GM18907 (cell line): ENCODE measurements at regions not wholly inside any gene's neighbourhood (a gene's known extent, or its start where the extent isn't known, plus 50 kb on each side); places are given as distances from the start of the nearest gene placed in this dataset.
"Not testable (repeated sequence)": the region's sequence is repeated elsewhere in the genome, so short reads cannot be mapped to it uniquely, and the experiment has no call there.

ENCODE experiments used
- ATAC-seq: cut with Tn5 transposase; IDR thresholded peaks from one replicate; pipeline ENCODE4 v1.9.1; 2021; ENCODE audit warnings: mild to moderate bottlenecking, moderate library complexity; ENCODE audit not compliant: unreplicated experiment

DNA sequence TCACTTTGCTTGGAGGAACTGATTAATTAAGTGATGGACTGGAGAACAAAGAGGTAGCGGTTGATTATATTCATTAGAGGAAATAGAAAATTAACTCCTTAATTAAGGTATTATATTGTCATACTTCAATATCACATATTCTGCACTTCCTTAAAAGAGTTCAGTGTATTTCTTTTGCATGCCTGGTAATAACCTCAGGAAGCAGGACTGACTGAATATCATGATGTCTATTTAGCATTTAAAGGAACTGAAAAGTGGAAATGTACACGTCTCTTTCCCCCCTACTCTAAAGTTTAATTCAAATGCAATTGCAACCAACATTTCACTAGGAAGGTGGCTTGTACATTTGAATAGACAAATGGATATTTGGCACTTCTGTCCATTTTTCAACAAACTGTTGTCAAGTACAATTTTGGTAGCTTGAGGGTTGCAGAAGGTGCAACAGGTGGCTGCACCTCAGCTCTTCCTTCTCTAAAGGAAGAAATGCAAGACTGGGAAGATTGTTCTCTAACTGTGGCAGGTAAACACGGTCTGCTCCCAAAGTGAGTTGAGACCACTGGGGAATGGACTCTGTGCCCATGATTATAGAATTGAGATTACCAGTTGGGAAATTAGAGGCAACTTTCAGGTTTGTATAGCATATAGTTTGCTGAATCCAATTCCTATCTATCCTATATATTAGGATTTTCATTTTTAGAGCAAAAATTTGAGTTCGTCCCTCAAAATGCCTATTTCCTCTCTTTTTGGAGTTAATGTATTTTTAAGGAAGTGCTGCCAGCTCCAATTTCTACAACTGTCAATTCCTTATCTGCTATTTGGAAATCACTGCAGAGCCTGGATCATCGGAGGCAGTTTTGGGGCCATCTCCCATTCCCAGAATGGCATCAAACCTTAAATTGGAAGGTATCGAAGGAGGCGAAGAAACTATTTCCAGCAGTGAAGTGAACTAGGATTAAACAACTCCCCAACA, 98.9 kb upstream of the TAF11L2 start:
- no peak for ATAC-seq

DNA sequence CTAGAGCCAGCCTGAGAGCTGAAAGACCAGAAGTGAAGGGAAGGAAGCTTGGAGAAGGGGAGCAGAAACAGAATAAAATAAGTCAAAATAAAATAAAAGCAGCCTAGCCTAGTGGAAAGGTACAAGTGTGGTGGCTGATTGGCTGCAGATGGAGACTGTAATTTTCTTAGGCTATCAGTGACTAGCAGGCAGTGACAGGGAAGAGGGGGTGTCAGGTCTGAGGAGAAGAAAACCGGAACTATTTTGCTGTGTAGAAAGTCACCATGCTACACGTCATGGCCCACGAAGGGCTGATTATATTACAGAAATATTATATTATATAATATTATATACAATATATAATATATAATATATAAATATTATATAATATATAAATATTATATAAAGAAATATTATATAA, 98.1 kb upstream of the TAF11L2 start:
- no peak for ATAC-seq

- no peak for ATAC-seq
Observed at GRCh38 chr5:17400724-17401469, 97.1 kb upstream of the TAF11L2 start.

DNA sequence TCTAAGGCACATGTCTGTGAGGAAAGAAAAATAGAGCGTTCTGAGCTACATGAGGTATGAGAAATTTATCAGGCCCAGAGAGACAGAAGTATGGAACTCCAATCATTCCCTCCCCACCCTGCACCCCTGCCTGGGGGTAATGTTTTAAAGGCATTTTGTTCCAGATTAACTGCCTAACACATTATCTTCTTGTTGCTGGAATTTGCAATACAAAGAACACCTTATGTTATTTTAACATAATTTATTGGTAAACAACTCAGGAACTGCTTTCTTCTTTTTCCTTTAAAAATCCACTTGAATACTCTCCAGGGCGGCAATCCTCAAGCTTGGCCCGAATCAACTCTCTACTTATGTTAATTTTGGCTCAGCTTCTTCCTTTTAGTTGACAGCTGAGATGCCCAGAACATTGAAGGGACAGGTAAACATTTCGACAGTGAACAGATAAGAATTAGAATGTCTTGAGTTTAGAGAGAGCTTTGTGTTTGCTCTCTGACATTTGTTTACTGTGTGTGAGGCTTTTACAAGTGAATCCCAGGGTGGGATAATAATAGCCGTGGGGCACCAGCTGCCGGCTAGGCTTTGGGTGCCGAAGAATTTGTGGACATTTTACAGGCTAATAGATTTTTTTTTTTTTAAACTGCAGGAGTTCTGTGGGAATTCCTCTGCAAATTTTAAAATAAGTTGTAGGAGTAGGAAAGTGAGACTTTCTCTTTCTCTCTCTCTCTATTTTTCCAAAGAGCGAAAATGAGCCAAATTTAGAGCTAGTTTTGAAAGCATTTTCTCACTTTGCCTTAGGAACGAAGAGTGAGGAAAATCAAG, 96.4 kb upstream of the TAF11L2 start:
- ATAC-seq = no peak

GRCh38 chr5:17402289-17403121, 95.5 kb upstream of the TAF11L2 start:
- ATAC-seq = no peak

GRCh38 chr5:17403695-17404490, 94.1 kb upstream of the TAF11L2 start:
- ATAC-seq = no peak

- ATAC-seq = no peak
Observed at GRCh38 chr5:17405976-17406375, 92.1 kb upstream of the TAF11L2 start.

DNA sequence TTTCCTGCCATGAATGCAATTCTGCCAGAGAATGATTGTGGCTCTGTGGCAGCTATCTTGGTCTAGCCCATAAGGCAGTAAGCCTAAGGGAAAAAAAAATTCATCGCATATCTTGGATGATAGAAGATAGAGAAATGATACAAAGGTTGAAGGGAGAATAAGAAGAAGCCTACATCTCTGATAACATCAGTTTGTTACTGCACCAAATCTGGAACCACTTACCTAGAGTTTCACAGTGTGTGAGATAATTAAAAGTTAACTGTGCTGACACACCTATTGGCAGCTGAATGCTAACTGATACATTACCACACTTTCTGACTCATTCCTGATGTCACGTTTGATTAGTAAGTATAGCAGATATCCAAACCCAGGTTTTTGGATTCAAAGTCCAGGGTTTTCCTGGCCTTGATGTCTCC, 91.6 kb upstream of the TAF11L2 start:
- ATAC-seq = no peak

- ATAC-seq = no peak
Observed at GRCh38 chr5:17411436-17412402, 86.3 kb upstream of the TAF11L2 start.

DNA sequence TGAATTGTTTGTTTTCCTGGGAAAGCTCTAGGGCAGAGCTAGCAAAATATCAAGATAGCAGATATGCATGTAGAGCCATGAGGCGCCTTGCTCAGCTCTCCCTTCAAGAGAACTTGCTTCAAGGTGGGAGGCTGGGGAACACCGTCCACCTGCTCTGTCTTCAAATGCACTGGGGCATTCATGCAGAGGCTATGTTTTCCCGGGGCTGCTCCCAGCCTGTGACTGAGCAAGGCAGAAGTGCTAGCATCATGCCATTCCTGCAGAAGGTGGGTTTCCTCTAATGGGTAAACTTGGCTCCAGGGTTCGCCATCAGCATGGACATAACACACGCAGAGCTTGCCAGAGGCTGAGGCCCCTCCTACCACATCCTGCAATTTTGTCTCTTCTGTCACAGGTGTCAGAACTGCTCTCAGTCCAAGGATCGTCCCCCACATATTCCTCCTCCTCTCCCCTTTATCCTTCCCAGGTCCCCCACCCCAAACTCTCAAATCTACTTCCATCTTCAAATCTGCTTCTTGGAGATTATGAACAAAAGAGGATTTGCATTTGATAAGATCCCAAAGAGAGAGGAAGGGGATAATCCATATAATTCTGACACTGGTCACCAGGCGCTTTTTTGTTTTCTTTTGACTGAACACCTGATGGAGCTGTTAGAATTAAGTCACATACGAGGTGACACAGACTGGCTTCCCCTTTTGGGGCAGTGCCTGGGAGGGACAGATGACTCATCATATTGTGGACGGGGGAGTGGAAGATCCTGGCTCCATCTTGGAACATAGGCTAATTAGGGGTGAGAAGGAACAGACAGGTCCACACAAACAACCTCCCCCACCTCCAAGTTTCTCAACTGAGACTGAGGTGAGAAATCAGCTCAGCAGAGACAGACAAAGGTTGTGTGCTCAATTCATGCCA, 85.0 kb upstream of the TAF11L2 start:
- ATAC-seq = peak; percentile 62

DNA sequence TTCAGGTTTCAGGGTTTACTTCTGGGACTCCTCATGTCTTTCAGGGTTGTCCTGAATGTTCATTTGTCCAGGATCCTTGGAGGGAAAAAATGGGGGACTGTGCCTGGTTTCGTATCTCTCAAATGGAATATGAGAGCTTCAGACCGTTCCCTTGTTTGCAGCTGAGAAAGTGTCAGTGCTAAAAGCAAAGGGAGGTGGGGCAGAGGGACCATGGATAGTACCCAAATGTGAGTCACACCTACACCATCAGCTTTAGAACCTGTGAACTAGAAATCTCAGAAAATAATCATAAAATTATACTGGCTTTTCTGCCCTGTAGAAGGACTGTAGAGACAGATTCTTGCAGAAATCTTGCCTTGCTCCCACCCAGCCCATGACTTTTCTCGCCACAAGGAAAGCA, 84.3 kb upstream of the TAF11L2 start:
- no peak for ATAC-seq

- no peak for ATAC-seq
Observed at GRCh38 chr5:17415321-17415758, 82.7 kb upstream of the TAF11L2 start.

- ATAC-seq = not testable (repeated sequence)
Observed at GRCh38 chr5:17416374-17416773, 81.7 kb upstream of the TAF11L2 start.

- no peak for ATAC-seq
Observed at GRCh38 chr5:17424674-17425073, 73.4 kb upstream of the TAF11L2 start.

DNA sequence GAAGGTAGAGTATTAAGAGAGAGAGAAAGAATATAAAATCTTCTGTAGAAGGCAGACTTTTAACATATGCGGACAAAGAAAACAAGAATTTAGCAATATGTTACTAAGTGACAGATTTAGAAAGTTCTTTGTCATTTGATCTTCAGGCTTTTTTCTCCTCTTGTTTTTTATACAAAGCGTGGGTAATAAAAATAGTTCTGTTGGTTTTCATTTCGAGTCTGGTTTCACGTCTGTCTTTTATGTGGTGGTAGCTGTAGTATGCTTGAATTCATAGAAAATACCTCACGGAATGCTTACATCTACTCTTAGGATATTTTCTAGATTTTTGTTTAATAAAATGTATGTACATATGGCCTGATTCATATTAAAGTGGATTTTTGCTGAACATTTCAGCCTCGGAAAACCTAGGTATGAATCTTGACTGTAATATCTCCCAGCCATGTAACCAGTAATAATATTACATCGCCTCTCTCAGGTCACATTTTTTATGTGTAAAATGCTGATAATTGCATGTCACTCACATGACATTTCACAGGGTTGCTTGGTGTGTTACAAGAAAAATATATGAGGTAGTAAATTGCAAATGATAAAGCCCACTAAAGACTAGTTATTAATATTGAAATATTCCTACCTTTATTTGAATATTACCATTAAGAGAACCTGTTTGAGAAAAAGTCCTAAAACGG, 72.5 kb upstream of the TAF11L2 start:
- no peak for ATAC-seq

GRCh38 chr5:17426104-17426749, 71.8 kb upstream of the TAF11L2 start:
- ATAC-seq = peak; percentile 86
